GM12874 (cell line): ENCODE measurements at regions not wholly inside any gene's neighbourhood (a gene's known extent, or its start where the extent isn't known, plus 50 kb on each side); places are given as distances from the start of the nearest gene placed in this dataset.

Source experiments
- CTCF ChIP-seq: IDR thresholded peaks from 2 replicates; pipeline ENCODE4 v1.5.1; 2011; ENCODE audit warnings: low read depth, mild to moderate bottlenecking, control low read depth, low read length, moderate library complexity; ENCODE audit not compliant: insufficient read depth

- no peak for TF ChIP-seq CTCF
Observed at GRCh38 chr4:63894161-63894560, 515.1 kb downstream of the TECRL start.

- TF ChIP-seq CTCF, result no peak
Observed at GRCh38 chr4:63869370-63869769, 539.9 kb downstream of the TECRL start.

- no peak for TF ChIP-seq CTCF
Observed at GRCh38 chr4:63851496-63851895, 557.8 kb downstream of the TECRL start.

- TF ChIP-seq CTCF, result no peak
Observed at GRCh38 chr4:63841266-63841665, 568.0 kb downstream of the TECRL start.

GRCh38 chr4:63831590-63832155 is 577.6 kb downstream of the TECRL start:
- TF ChIP-seq CTCF, result no peak

GRCh38 chr4:63817196-63817865 is 591.9 kb downstream of the TECRL start:
- no peak for TF ChIP-seq CTCF

- no peak for TF ChIP-seq CTCF
Observed at GRCh38 chr4:63814171-63814964, 594.9 kb downstream of the TECRL start.
